AG10803 (cell line): ENCODE measurements at regions not wholly inside any gene's neighbourhood (a gene's known extent, or its start where the extent isn't known, plus 50 kb on each side); places are given as distances from the start of the nearest gene placed in this dataset.

Source experiments
- DNase-seq: peaks from one replicate; pipeline ENCODE4 v3.0.0; 2010; ENCODE audit warnings: low read depth
- H3K4me3 ChIP-seq: 2 replicates; pipeline ENCODE4 v1.5.1; 2011; ENCODE audit warnings: mild to moderate bottlenecking, low read length, control low read depth
- TF ChIP-seq, protein P1 (sequence below): conservative IDR thresholded peaks from 2 replicates; pipeline ENCODE4 v1.5.1; 2011; ENCODE audit warnings: mild to moderate bottlenecking, low read length, control low read depth, inconsistent platforms

DNA sequence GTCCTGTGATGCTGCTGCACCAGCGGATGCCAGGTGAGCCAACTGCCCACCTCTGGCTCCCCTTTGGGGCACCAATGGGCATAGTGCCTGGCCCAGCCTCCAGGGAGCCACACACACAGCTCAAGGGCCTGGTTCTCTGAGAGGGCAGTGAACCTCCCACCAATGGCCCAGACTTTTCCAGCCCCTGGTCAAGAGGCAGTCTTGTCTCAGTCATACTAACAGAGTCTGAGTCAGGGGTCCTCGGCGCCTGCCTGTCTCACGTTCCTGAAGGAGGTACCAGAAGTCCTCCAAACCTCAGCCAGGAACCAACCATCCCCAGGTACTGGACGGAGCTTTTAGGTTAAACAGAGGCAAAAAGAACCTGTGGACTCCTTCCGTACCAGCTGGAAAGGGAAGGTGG, 121.1 kb downstream of the C5orf15 start:
- TF ChIP-seq, protein P1, sequence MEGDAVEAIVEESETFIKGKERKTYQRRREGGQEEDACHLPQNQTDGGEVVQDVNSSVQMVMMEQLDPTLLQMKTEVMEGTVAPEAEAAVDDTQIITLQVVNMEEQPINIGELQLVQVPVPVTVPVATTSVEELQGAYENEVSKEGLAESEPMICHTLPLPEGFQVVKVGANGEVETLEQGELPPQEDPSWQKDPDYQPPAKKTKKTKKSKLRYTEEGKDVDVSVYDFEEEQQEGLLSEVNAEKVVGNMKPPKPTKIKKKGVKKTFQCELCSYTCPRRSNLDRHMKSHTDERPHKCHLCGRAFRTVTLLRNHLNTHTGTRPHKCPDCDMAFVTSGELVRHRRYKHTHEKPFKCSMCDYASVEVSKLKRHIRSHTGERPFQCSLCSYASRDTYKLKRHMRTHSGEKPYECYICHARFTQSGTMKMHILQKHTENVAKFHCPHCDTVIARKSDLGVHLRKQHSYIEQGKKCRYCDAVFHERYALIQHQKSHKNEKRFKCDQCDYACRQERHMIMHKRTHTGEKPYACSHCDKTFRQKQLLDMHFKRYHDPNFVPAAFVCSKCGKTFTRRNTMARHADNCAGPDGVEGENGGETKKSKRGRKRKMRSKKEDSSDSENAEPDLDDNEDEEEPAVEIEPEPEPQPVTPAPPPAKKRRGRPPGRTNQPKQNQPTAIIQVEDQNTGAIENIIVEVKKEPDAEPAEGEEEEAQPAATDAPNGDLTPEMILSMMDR, result no peak
- DNase-seq, result no peak
- H3K4me3 ChIP-seq, result no peak overlapping the region

DNA sequence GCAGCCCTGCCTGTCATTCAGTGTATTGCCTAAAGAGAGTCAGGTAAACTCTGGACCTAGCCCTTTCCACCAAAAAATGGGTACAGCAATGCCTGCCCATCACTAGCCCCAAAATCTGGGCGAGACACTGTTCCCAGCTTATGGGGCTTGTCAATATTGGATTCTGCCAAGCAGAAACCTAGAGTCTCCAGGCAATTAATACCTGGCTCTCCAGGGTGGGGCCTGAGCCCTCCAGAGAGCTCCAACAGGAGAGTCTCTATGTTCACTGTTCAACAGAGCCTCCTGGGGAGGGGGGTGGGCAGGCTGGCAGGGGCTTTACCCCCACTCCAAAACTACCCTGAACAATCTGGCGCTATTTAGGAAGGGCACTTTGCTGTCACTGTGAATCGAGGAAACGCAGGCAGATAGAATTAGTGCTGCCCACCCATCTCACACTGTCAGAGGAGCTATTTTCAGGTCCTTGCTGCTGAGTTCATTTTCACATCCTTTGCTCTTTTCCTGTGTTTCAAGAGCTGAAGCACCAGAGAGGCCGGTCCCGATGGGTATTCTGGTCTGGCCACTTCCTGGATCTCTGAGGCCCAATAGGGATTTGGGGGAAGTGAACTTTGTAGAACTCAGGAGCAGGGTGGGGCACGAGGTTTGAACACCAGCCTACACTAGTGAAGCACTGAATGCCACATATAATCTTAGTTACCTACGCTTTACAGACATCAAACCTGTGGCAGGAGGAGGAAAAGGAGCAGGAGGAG, 121.8 kb downstream of the C5orf15 start:
- TF ChIP-seq, protein P1, result no peak
- H3K4me3 ChIP-seq, result no peak overlapping the region
- no peak for DNase-seq

DNA sequence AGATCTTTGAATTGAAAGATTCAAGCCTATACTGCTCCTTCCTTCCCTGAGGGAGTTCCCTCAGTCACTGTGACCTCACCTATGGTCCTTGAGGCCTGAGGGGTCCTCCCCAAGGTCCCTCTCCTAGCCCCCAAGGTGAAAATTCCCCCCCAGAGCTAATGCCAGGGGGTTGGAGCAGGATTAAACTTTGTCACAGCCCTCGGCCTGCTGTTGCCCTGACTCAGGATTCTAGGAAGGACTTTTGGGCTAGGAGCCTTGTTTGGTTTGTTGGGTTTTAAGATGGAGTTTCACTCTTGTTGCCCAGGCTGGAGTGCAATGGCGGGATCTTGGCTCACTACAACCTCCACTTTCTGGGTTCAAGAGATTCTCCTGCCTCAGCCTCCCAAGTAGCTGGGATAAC, 123.2 kb downstream of the C5orf15 start:
- TF ChIP-seq, protein P1, result no peak
- DNase-seq, result no peak
- H3K4me3 ChIP-seq, result no peak overlapping the region

DNA sequence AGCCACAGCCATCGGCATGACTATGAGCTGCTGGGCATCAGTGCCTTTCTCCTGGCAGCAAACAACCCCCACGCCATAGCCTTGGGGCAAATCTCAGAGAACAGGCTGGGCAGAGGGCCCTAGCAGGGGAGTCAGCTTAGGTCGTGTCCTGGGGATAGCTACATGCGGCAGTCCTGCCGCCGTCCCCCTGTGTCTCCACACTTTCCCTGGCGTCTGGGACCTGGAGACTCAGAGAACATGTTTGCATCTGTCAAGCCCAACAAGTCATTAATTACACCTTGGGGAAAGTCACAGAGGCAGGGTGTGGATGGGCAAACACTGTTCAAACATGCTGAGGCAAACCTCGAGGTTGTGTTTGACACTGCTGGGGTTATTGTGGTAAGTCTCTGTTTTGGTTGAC, 123.6 kb downstream of the C5orf15 start:
- no peak for DNase-seq
- no peak overlapping the region for H3K4me3 ChIP-seq
- TF ChIP-seq, protein P1, result no peak

DNA sequence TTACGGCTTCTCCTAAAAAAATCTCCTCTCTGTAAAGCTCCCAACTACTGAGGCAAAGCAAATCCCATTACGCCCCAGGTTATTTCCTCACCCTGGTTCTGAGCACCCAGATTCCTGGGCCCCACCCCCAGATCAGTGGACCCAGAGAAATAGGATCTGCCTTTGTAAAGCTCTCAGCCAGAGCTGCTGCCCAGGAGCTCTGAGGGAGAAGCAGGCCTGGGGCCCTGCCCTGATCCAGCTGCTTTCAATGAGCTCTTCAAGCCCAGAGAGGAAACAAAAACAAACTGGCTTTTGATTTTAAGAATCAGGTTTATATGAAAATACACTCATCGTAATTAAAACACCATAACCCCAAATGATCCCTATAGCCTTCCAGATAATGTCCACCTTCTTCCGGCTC, 124.5 kb downstream of the C5orf15 start:
- DNase-seq, result no peak
- no peak overlapping the region for H3K4me3 ChIP-seq
- TF ChIP-seq, protein P1, result no peak

DNA sequence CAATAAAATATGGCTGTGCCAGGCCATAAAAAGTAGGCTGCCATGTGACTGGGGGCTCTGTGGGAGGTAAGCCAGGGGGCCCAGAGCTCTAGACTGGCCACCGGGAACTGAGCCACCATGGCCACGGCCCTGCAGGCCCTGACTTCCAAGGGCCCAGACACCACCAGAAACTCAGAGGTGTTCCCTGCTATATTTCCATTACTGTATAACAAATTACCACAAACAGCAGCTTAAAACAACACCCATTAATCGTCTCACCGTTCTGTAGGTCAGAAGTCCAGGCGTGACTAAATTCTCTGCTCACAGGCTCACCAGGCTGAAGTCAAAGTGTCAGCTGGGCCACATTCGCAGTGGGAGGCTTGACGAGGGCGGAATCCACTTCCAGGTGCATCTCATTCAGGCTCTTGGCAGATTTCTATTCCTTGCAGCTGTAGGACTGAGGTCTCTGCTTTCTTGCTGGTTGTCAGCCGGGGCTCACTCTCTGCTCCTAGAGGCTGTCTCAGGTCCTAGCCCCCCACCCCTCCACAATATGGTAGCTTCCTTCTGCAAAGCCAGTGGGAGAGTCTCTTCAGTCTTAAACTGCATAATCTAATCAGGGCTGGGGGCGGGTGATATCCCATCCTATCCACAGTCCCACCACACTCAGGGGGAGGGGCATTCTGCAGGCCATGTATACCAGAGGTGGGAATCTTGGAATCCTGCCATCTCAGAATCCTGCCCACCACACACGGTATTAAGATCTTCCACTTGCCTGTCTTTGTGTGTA, 125.4 kb downstream of the C5orf15 start:
- no peak for DNase-seq
- TF ChIP-seq, protein P1, result no peak
- no peak overlapping the region for H3K4me3 ChIP-seq
